ENCODE measurements at regions not wholly inside any gene's neighbourhood (a gene's known extent, or its start where the extent isn't known, plus 50 kb on each side); places are given as distances from the start of the nearest gene placed in this dataset.

DNA sequence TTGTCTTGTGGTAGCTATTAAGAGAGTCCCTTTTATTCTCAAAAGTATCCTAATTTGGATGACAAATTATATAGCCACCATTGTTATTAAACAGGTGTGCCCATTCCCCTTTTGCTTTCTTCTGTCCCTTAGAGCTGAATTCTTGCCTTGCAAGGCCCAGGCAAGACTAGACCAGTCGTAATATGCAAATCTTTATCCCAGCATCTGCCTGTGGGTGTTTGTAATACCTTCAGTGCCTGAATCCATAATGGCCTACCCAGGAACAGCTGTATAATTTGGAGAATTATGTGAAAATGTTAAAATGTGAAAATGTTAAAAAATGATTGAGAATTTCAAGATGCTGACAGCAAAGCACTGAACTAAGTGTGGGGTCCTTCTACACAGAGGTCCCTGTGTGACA, 403.0 kb upstream of the RBMS3 start:
- no peak overlapping the region for H3K9ac ChIP-seq
- H3K9me3 Mint-ChIP-seq, result peaks cover 11% of the 10 kb centered on the region
- H3K27me3 Mint-ChIP-seq (ENCODE audit: insufficient read depth, low read depth), result no peaks in the 10 kb centered on the region
- no peak overlapping the region for H3K27ac Mint-ChIP-seq
- no peaks in the 10 kb centered on the region for H3K36me3 ChIP-seq
- no peak overlapping the region for H3K27ac ChIP-seq
- no peaks in the 10 kb centered on the region for H3F3A ChIP-seq (ENCODE audit: low read depth)
- H3K4me1 ChIP-seq, result no peaks in the 10 kb centered on the region
- H4K20me1 ChIP-seq (ENCODE audit: low read depth), result no peaks in the 10 kb centered on the region
- TF ChIP-seq CTCF (IDR thresholded peaks at IDR 0.05), result no peak
- no peak for TF ChIP-seq EZH2phosphoT487 (IDR thresholded peaks at IDR 0.05)
- no peak for TF ChIP-seq EZH2 (IDR thresholded peaks at IDR 0.05)
- H3K4me3 Mint-ChIP-seq, result no peak overlapping the region
- no peak for DNase-seq (ENCODE audit: low spot score)
- no peaks in the 10 kb centered on the region for H3K36me3 Mint-ChIP-seq
- no peak overlapping the region for H3K4me3 ChIP-seq
- no peak overlapping the region for H3K4me2 ChIP-seq
- H3K79me2 ChIP-seq (ENCODE audit: low read depth), result no peaks in the 10 kb centered on the region
- no peak overlapping the region for H2AFZ ChIP-seq (replicated peaks)
- no peaks in the 10 kb centered on the region for H3K4me1 Mint-ChIP-seq
- no peaks in the 10 kb centered on the region for H3K9me3 ChIP-seq (ENCODE audit: low read depth)
- no peaks in the 10 kb centered on the region for H3K27me3 ChIP-seq

- Histone ChIP-seq H3K27ac (no peak overlapping the region), H4K20me1 (ENCODE audit: low read depth) (no peaks in the 10 kb centered on the region), H3K9me3 (ENCODE audit: low read depth) (no peaks in the 10 kb centered on the region), H3K4me2 (no peak overlapping the region), H3F3A (ENCODE audit: low read depth) (no peaks in the 10 kb centered on the region), H3K4me1 (peaks cover 11% of the 10 kb centered on the region), H3K4me3 (no peak overlapping the region), H3K9ac (no peak overlapping the region), H3K36me3 (no peaks in the 10 kb centered on the region), H2AFZ (replicated peaks) (no peak overlapping the region), H3K27me3 (no peaks in the 10 kb centered on the region), H3K79me2 (ENCODE audit: low read depth) (no peaks in the 10 kb centered on the region)
- Mint-ChIP-seq H3K36me3 (no peaks in the 10 kb centered on the region), H3K27me3 (ENCODE audit: insufficient read depth, low read depth) (no peaks in the 10 kb centered on the region), H3K4me1 (no peaks in the 10 kb centered on the region), H3K4me3 (no peak overlapping the region), H3K27ac (no peak overlapping the region), H3K9me3 (no peaks in the 10 kb centered on the region)
- DNase-seq (ENCODE audit: low spot score), result no peak
- TF ChIP-seq EZH2phosphoT487 (IDR thresholded peaks at IDR 0.05) (no peak), CTCF (IDR thresholded peaks at IDR 0.05) (no peak), EZH2 (IDR thresholded peaks at IDR 0.05) (no peak)
These were observed 390.5 kb upstream of the RBMS3 start for GRCh38 chr3:28890373-28890772.

DNA sequence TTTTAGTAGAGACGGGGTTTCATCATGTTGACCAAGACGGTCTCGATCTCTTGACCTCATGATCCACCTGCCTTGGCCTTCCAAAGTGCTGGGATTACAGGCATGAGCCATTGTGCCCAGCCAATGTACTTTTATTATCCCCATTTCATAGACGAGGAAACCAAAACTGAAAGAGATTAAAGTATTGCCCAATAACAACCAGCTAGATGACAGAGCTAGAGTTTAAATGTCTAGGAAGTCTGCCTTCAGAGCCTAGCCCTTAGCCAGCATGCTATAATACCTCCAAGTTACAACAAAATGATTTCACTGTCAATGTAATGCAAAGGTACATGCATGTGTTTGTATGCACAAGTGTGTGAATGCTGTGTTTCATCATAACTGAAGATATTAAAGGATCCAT, 389.4 kb upstream of the RBMS3 start:
- Histone ChIP-seq H3K4me1 (peaks cover 5% of the 10 kb centered on the region), H3K9me3 (ENCODE audit: low read depth) (no peaks in the 10 kb centered on the region), H3K4me3 (no peak overlapping the region), H3F3A (ENCODE audit: low read depth) (no peaks in the 10 kb centered on the region), H4K20me1 (ENCODE audit: low read depth) (no peaks in the 10 kb centered on the region), H3K4me2 (no peak overlapping the region), H2AFZ (replicated peaks) (no peak overlapping the region), H3K79me2 (ENCODE audit: low read depth) (no peaks in the 10 kb centered on the region), H3K27me3 (no peaks in the 10 kb centered on the region), H3K36me3 (no peaks in the 10 kb centered on the region), H3K27ac (no peak overlapping the region), H3K9ac (no peak overlapping the region)
- DNase-seq (ENCODE audit: low spot score), result no peak
- H3K36me3 Mint-ChIP-seq, result no peaks in the 10 kb centered on the region
- no peak overlapping the region for H3K4me3 Mint-ChIP-seq
- H3K27ac Mint-ChIP-seq, result no peak overlapping the region
- no peaks in the 10 kb centered on the region for H3K9me3 Mint-ChIP-seq
- TF ChIP-seq EZH2 (IDR thresholded peaks at IDR 0.05), result no peak
- TF ChIP-seq EZH2phosphoT487 (IDR thresholded peaks at IDR 0.05), result no peak
- TF ChIP-seq CTCF (IDR thresholded peaks at IDR 0.05), result no peak
- H3K27me3 Mint-ChIP-seq (ENCODE audit: insufficient read depth, low read depth), result no peaks in the 10 kb centered on the region
- no peaks in the 10 kb centered on the region for H3K4me1 Mint-ChIP-seq

DNA sequence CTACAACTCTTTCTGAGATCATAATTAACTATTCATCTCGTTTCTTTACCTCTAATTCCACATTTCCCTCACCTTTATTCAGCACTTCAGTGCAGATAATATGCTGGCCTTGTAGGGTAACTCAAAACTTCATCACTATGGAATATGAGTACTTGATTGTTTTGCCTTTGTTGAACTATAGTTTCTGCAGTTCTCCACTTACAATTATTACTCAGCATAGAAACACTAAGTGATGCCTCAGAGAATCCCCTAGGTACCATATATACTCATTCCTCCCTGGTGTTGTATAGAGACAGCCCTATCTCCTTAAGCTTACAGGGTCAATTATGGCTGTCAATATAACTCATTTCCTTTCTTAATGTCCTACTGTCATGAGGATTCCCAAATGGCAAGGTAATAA, 380.6 kb upstream of the RBMS3 start:
- Histone ChIP-seq H3K27ac (no peak overlapping the region), H3K4me2 (no peak overlapping the region), H4K20me1 (ENCODE audit: low read depth) (no peaks in the 10 kb centered on the region), H2AFZ (replicated peaks) (no peak overlapping the region), H3K27me3 (no peaks in the 10 kb centered on the region), H3K4me3 (no peak overlapping the region), H3K36me3 (no peaks in the 10 kb centered on the region), H3K79me2 (ENCODE audit: low read depth) (no peaks in the 10 kb centered on the region), H3K4me1 (no peaks in the 10 kb centered on the region), H3K9ac (no peak overlapping the region), H3K9me3 (ENCODE audit: low read depth) (no peaks in the 10 kb centered on the region), H3F3A (ENCODE audit: low read depth) (no peaks in the 10 kb centered on the region)
- Mint-ChIP-seq H3K36me3 (no peaks in the 10 kb centered on the region), H3K9me3 (peaks cover 10% of the 10 kb centered on the region), H3K4me3 (no peak overlapping the region), H3K27me3 (ENCODE audit: insufficient read depth, low read depth) (no peaks in the 10 kb centered on the region), H3K4me1 (no peaks in the 10 kb centered on the region), H3K27ac (no peak overlapping the region)
- TF ChIP-seq EZH2 (IDR thresholded peaks at IDR 0.05), result no peak
- no peak for TF ChIP-seq CTCF (IDR thresholded peaks at IDR 0.05)
- no peak for TF ChIP-seq EZH2phosphoT487 (IDR thresholded peaks at IDR 0.05)
- no peak for DNase-seq (ENCODE audit: low spot score)
